ENCODE measurements at regions not wholly inside any gene's neighbourhood (a gene's known extent, or its start where the extent isn't known, plus 50 kb on each side); places are given as distances from the start of the nearest gene placed in this dataset.

GRCh38 chr16:86632206-86632605, 53.9 kb downstream of the FOXL1 start:
- ATAC-seq (no peak), DNase-seq (ENCODE audit: low spot score) (no peak)
- Mint-ChIP-seq H3K27me3 (peaks cover 23 to 25% of the 10 kb centered on the region in 2 donors), H3K4me1 (ENCODE audit: low read depth in 2 of 2) (peaks cover 0 to 9% of the 10 kb centered on the region in 2 donors), H3K36me3 (no peaks in the 10 kb centered on the region), H3K4me3 (no peak overlapping the region), H3K27ac (no peak overlapping the region), H3K9me3 (no peaks in the 10 kb centered on the region)

GRCh38 chr16:86632944-86633343, 54.6 kb downstream of the FOXL1 start:
- DNase-seq (ENCODE audit: low spot score) = no peak
- Mint-ChIP-seq H3K9me3 (no peaks in the 10 kb centered on the region), H3K4me1 (ENCODE audit: low read depth in 2 of 2) (peaks cover 0 to 9% of the 10 kb centered on the region in 2 donors), H3K27me3 (peaks cover 24 to 25% of the 10 kb centered on the region in 2 donors), H3K36me3 (no peaks in the 10 kb centered on the region), H3K4me3 (no peak overlapping the region), H3K27ac (no peak overlapping the region)
- ATAC-seq = no peak

GRCh38 chr16:86634292-86634691, 55.9 kb downstream of the FOXL1 start:
- H3K36me3 Mint-ChIP-seq = no peaks in the 10 kb centered on the region

GRCh38 chr16:86635176-86635876, 57.0 kb downstream of the FOXL1 start:
- peaks cover 0 to 9% of the 10 kb centered on the region in 2 donors for H3K4me1 Mint-ChIP-seq (ENCODE audit: low read depth in 2 of 2)
- ATAC-seq (no peak), DNase-seq (ENCODE audit: low spot score) (no peak)
- H3K9me3 Mint-ChIP-seq = no peaks in the 10 kb centered on the region
- H3K27ac Mint-ChIP-seq = no peak overlapping the region
- no peak overlapping the region for H3K4me3 Mint-ChIP-seq
- no peaks in the 10 kb centered on the region for H3K36me3 Mint-ChIP-seq
- peaks cover 19 to 24% of the 10 kb centered on the region in 2 donors for H3K27me3 Mint-ChIP-seq

More at GRCh38 chr16:86634292-86634691, 55.9 kb downstream of the FOXL1 start:
- peaks cover 26 to 30% of the 10 kb centered on the region in 2 donors for H3K27me3 Mint-ChIP-seq
- DNase-seq (ENCODE audit: low spot score) = no peak
- H3K27ac Mint-ChIP-seq = no peak overlapping the region
- no peaks in the 10 kb centered on the region for H3K9me3 Mint-ChIP-seq
- no peak overlapping the region for H3K4me3 Mint-ChIP-seq
- H3K4me1 Mint-ChIP-seq (ENCODE audit: low read depth in 2 of 2) = peaks cover 0 to 9% of the 10 kb centered on the region in 2 donors
- ATAC-seq = no peak

GRCh38 chr16:86635926-86636325, 57.6 kb downstream of the FOXL1 start:
- H3K4me3 Mint-ChIP-seq = no peak overlapping the region
- H3K9me3 Mint-ChIP-seq = no peaks in the 10 kb centered on the region
- H3K4me1 Mint-ChIP-seq (ENCODE audit: low read depth in 2 of 2) = peaks cover 0 to 9% of the 10 kb centered on the region in 2 donors
- H3K36me3 Mint-ChIP-seq = no peaks in the 10 kb centered on the region
- H3K27ac Mint-ChIP-seq = no peak overlapping the region
- DNase-seq (ENCODE audit: low spot score) = no peak
- no peak for ATAC-seq
- H3K27me3 Mint-ChIP-seq = peaks cover 19 to 22% of the 10 kb centered on the region in 2 donors

- DNase-seq (ENCODE audit: low spot score) = no peak
- no peaks in the 10 kb centered on the region for H3K36me3 Mint-ChIP-seq
Measured at GRCh38 chr16:86637744-86638143, 59.4 kb downstream of the FOXL1 start.

GRCh38 chr16:86638642-86639041, 60.3 kb downstream of the FOXL1 start:
- ATAC-seq (no peak), DNase-seq (ENCODE audit: low spot score) (no peak)
- Mint-ChIP-seq H3K4me1 (ENCODE audit: low read depth in 2 of 2) (no peaks in the 10 kb centered on the region), H3K36me3 (no peaks in the 10 kb centered on the region), H3K27me3 (peaks cover 11 to 15% of the 10 kb centered on the region in 2 donors), H3K27ac (no peak overlapping the region), H3K9me3 (no peaks in the 10 kb centered on the region), H3K4me3 (no peak overlapping the region)

More at GRCh38 chr16:86637744-86638143, 59.4 kb downstream of the FOXL1 start:
- Mint-ChIP-seq H3K4me3 (no peak overlapping the region), H3K27ac (no peak overlapping the region), H3K27me3 (peaks cover 18 to 19% of the 10 kb centered on the region in 2 donors), H3K4me1 (ENCODE audit: low read depth in 2 of 2) (no peaks in the 10 kb centered on the region), H3K9me3 (no peaks in the 10 kb centered on the region)
- no peak for ATAC-seq

- no peak overlapping the region for H3K4me3 Mint-ChIP-seq
- no peaks in the 10 kb centered on the region for H3K36me3 Mint-ChIP-seq
- no peak for DNase-seq (ENCODE audit: low spot score)
- peaks cover 8 to 15% of the 10 kb centered on the region in 2 donors for H3K27me3 Mint-ChIP-seq
- no peaks in the 10 kb centered on the region for H3K4me1 Mint-ChIP-seq (ENCODE audit: low read depth in 2 of 2)
- no peak overlapping the region for H3K27ac Mint-ChIP-seq
- no peak for ATAC-seq
- H3K9me3 Mint-ChIP-seq = no peaks in the 10 kb centered on the region
Measured at GRCh38 chr16:86639354-86639753, 61.0 kb downstream of the FOXL1 start.

GRCh38 chr16:86640265-86640843, 62.0 kb downstream of the FOXL1 start:
- peaks cover 8% of the 10 kb centered on the region in 2 donors for H3K27me3 Mint-ChIP-seq
- no peak for ATAC-seq
- H3K4me3 Mint-ChIP-seq = no peak overlapping the region
- no peaks in the 10 kb centered on the region for H3K36me3 Mint-ChIP-seq
- no peak overlapping the region for H3K27ac Mint-ChIP-seq
- H3K4me1 Mint-ChIP-seq (ENCODE audit: low read depth in 2 of 2) = no peaks in the 10 kb centered on the region
- no peaks in the 10 kb centered on the region for H3K9me3 Mint-ChIP-seq
- DNase-seq (ENCODE audit: low spot score) = no peak

- H3K9me3 Mint-ChIP-seq = no peaks in the 10 kb centered on the region
- H3K36me3 Mint-ChIP-seq = no peaks in the 10 kb centered on the region
- ATAC-seq = no peak
- no peaks in the 10 kb centered on the region for H3K4me1 Mint-ChIP-seq (ENCODE audit: low read depth in 2 of 2)
- H3K27ac Mint-ChIP-seq = no peak overlapping the region
- peaks cover 7% of the 10 kb centered on the region in 2 donors for H3K27me3 Mint-ChIP-seq
- DNase-seq (ENCODE audit: low spot score) = no peak
- H3K4me3 Mint-ChIP-seq = no peak overlapping the region
Measured at GRCh38 chr16:86642087-86642486, 63.7 kb downstream of the FOXL1 start.

- Mint-ChIP-seq H3K4me3 (no peak overlapping the region), H3K4me1 (ENCODE audit: low read depth in 2 of 2) (no peaks in the 10 kb centered on the region), H3K27ac (no peak overlapping the region)
Measured at GRCh38 chr16:86643671-86644070, 65.3 kb downstream of the FOXL1 start.

GRCh38 chr16:86647561-86647960, 69.2 kb downstream of the FOXL1 start:
- Mint-ChIP-seq H3K4me1 (ENCODE audit: low read depth in 2 of 2) (no peaks in the 10 kb centered on the region), H3K4me3 (no peak overlapping the region), H3K9me3 (peaks cover 4% of the 10 kb centered on the region), H3K27me3 (peaks cover 11 to 18% of the 10 kb centered on the region in 2 donors), H3K27ac (no peak overlapping the region), H3K36me3 (no peaks in the 10 kb centered on the region)
- DNase-seq (ENCODE audit: low spot score) (no peak), ATAC-seq (no peak)

More at GRCh38 chr16:86643671-86644070, 65.3 kb downstream of the FOXL1 start:
- DNase-seq (ENCODE audit: low spot score) (no peak), ATAC-seq (no peak)
- H3K9me3 Mint-ChIP-seq = peaks cover 4% of the 10 kb centered on the region
- H3K27me3 Mint-ChIP-seq = peaks cover 0 to 15% of the 10 kb centered on the region in 2 donors
- H3K36me3 Mint-ChIP-seq = no peaks in the 10 kb centered on the region

GRCh38 chr16:86649875-86650274, 71.5 kb downstream of the FOXL1 start:
- no peaks in the 10 kb centered on the region for H3K4me1 Mint-ChIP-seq (ENCODE audit: low read depth in 2 of 2)
- no peak overlapping the region for H3K27ac Mint-ChIP-seq
- H3K27me3 Mint-ChIP-seq = peaks cover 11 to 18% of the 10 kb centered on the region in 2 donors
- H3K36me3 Mint-ChIP-seq = no peaks in the 10 kb centered on the region
- ATAC-seq (no peak), DNase-seq (ENCODE audit: low spot score) (no peak)
- peaks cover 4% of the 10 kb centered on the region for H3K9me3 Mint-ChIP-seq
- H3K4me3 Mint-ChIP-seq = no peak overlapping the region

- Mint-ChIP-seq H3K36me3 (no peaks in the 10 kb centered on the region), H3K27ac (no peak overlapping the region), H3K9me3 (peaks cover 4% of the 10 kb centered on the region), H3K4me3 (no peak overlapping the region), H3K27me3 (peaks cover 11 to 16% of the 10 kb centered on the region in 2 donors), H3K4me1 (ENCODE audit: low read depth in 2 of 2) (no peaks in the 10 kb centered on the region)
- ATAC-seq = no peak
- DNase-seq (ENCODE audit: low spot score) = no peak
Measured at GRCh38 chr16:86651013-86651627, 72.8 kb downstream of the FOXL1 start.

All from natural killer cell treated with Interleukin-12 subunit alpha and Interleukin-12 subunit beta and Interleukin-15 and Interleukin-18, amount 100 ng/mL, for 72 hours (primary cell).